ENCODE measurements at regions not wholly inside any gene's neighbourhood (a gene's known extent, or its start where the extent isn't known, plus 50 kb on each side); places are given as distances from the start of the nearest gene placed in this dataset.
A peak's percentile ranks its signal among the peaks of the same experiment; 100 is the strongest.
"Not testable (repeated sequence)": the region's sequence is repeated elsewhere in the genome, so short reads cannot be mapped to it uniquely, and the experiment has no call there.

DNA sequence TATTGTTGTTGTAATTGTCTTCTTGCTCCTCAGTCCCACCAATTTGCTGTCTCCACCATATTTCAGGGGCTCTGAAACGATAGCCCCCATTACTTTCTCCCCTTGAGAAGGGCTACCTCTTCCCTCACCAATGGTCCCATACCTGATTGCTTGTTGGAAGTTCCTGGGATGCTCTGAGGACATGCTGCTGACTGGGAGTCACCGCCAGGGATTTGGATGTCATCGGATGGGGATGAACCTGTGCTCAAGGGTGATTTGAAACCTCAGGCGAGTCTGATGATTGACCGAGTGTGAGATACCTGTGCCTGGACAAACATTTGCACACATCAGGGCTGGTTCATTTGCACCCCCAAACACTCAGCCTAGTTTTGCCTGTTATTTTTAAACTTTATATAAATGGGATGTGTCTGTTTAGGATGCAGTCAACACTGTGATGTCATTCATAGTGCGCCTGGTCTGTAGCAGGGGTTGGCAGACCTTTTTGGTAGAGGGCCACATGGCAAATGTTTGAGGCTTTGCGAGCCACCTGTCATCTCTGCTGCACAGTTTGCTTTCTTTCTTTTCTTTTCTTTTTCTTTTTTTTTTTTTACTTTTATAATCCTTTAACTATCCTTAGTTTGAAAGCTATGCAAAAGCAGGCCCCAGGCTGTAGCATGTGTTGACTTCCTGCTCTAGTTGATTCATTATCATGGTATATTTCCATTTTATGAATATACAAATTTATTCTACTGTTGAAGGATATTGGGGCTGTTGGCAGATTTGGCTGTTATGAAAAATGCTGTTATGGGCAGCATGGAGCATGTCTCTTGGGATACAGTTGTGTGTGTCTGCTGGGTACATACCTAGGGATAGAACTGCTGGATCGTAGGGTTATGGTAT, 118.5 kb upstream of the PHACTR3 start:
- 3% methylated on average over 8 of the region's 8 CpGs for WGBS (ENCODE audit: insufficient coverage, low coverage, missing lambda C conversion rate)
- no peaks in the 10 kb centered on the region for H3K9me1 ChIP-seq (ENCODE audit: control insufficient read depth, insufficient read depth, low read length)
- no peaks in the 10 kb centered on the region for H3K4me1 ChIP-seq (replicated peaks in 1 of 2; ENCODE audit: control insufficient read depth in 2 of 2, insufficient read depth in 2 of 2, low read length in 2 of 2)
- peaks cover 12 to 34% of the 10 kb centered on the region in 2 experiments; a peak in 4 of 5 replicates for H3K27me3 ChIP-seq (ENCODE audit: control insufficient read depth in 2 of 2, insufficient read depth in 2 of 2, low read length in 2 of 2)
- FAIRE-seq (no peak), ATAC-seq (no peak), DNase-seq (ENCODE audit: extremely low read depth in 1 of 4, low spot score in 3 of 4) (no peak)
- CTCF ChIA-PET (ENCODE audit: low intra/inter-chr PET ratio), result no interaction called here
- no TSS peak for BruUV-seq (replicated peaks)
- no peak overlapping the region for H2AFZ ChIP-seq (ENCODE audit: low read depth, low read length)
- POLR2A ChIA-PET, result no interaction called here
- no peaks in the 10 kb centered on the region for H4K20me1 ChIP-seq (replicated peaks; ENCODE audit: control insufficient read depth, insufficient read depth, low read length)
- H3K27ac ChIP-seq (ENCODE audit: extremely low read depth, low read depth, low read length), result no peak overlapping the region
- intact Hi-C loops (cut with micrococcal nuclease), result no loop called here
- in situ Hi-C loops (cut with MboI), result no loop called here
- H3K79me2 ChIP-seq (ENCODE audit: control insufficient read depth, insufficient read depth, low read length), result no peaks in the 10 kb centered on the region
- H3K4me3 ChIP-seq, result no peak overlapping the region
- H3K36me3 ChIP-seq (ENCODE audit: control insufficient read depth, insufficient read depth, low read length), result no peaks in the 10 kb centered on the region
- no peaks in the 10 kb centered on the region for H3K9me3 ChIP-seq (replicated peaks; ENCODE audit: control insufficient read depth, insufficient read depth, low read depth, low read length)
- H3K9ac ChIP-seq (ENCODE audit: insufficient read depth in 1 of 2, low read depth in 2 of 2, low read length in 2 of 2), result no peak overlapping the region
- TF ChIP-seq ZNF174 (CRISPR knock-in tag; IDR thresholded peaks at IDR 0.05) (no peak), LARP7 (IDR thresholded peaks at IDR 0.05) (no peak), CREBBP (IDR thresholded peaks at IDR 0.05; ENCODE audit: low read depth, low read length) (no peak), NFE2L1 (tag; IDR thresholded peaks at IDR 0.05; ENCODE audit: borderline replicate concordance, low read depth) (no peak)
- H3K4me2 ChIP-seq (ENCODE audit: insufficient read depth, low read length), result no peak overlapping the region

DNA sequence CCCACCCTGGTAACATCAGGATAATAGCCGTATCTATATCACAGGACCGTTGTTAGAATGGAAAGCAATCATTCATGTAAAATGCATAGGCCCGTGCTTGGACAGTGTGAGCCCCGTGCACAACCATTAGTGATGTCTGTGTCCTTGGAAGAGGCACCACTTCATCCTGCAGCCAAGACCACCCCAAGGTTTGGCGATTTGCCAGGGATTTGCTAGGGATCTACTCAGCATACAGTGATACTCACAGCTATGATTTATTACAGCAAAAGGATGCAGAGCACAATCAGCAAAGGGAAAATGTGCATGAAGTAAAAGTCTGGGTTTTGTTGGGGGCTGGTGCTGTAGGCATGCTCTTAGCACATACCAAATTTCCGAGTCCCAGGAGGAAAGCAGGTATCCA, 115.9 kb upstream of the PHACTR3 start:
- H3K36me3 ChIP-seq (ENCODE audit: control insufficient read depth, insufficient read depth, low read length); CTCF ChIA-PET (ENCODE audit: low intra/inter-chr PET ratio); DNase-seq (ENCODE audit: extremely low read depth in 1 of 4, low spot score in 3 of 4); ATAC-seq; H3K27ac ChIP-seq (ENCODE audit: extremely low read depth, low read depth, low read length); H3K79me2 ChIP-seq (ENCODE audit: control insufficient read depth, insufficient read depth, low read length); POLR2A ChIA-PET; H3K4me1 ChIP-seq (replicated peaks in 1 of 2; ENCODE audit: control insufficient read depth in 2 of 2, insufficient read depth in 2 of 2, low read length in 2 of 2); in situ Hi-C loops (cut with MboI); H3K9ac ChIP-seq (ENCODE audit: insufficient read depth in 1 of 2, low read depth in 2 of 2, low read length in 2 of 2); FAIRE-seq; H3K4me3 ChIP-seq; H3K4me2 ChIP-seq (ENCODE audit: insufficient read depth, low read length); H4K20me1 ChIP-seq (replicated peaks; ENCODE audit: control insufficient read depth, insufficient read depth, low read length); H3K9me1 ChIP-seq (ENCODE audit: control insufficient read depth, insufficient read depth, low read length); H3K9me3 ChIP-seq (replicated peaks; ENCODE audit: control insufficient read depth, insufficient read depth, low read depth, low read length); intact Hi-C loops (cut with micrococcal nuclease); H2AFZ ChIP-seq (ENCODE audit: low read depth, low read length); BruUV-seq (replicated peaks): not testable (repeated sequence)
- WGBS (ENCODE audit: insufficient coverage, low coverage, missing lambda C conversion rate), result 0% methylated on average over 6 of the region's 6 CpGs
- peak; percentile 44; the same call in 1 of the 2 replicates for TF ChIP-seq NFIC (IDR thresholded peaks at IDR 0.05)
- peaks cover 14 to 37% of the 10 kb centered on the region in 2 experiments; a peak in 4 of 5 replicates for H3K27me3 ChIP-seq (ENCODE audit: control insufficient read depth in 2 of 2, insufficient read depth in 2 of 2, low read length in 2 of 2)

DNA sequence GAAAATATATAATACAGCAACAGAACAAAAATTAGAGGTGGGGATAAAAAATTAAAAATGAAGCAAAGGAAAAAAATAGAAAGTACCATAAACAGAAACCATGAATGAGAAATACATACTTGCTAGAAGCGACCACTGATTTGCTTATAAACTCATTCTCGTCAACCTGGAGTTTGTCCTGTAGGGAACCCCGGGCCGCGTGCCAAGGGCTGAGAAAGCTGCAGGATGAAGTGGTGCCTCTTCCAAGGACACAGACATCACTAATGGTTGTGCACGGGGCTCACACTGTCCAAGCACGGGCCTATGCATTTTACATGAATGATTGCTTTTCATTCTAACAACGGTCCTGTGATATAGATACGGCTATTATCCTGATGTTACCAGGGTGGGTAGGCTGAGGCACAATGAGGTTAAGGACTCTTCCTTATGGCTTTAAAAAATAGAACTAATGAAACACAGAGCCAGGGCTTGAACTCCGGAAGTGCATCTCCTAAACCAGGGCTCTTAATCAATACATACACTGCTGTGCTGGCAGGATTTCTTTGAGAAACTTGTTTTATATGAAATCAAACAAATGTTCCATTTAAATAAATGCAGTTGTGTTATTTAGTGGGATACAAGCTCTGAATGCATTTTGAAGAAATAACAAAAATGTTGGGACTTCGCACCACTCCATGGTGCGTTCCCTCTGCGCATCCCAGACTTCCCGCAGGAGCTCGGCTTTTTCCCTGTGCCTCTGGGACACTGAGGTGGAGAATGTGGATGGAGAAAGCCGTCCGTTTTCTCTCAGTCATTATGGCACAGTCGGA, 113.9 kb upstream of the PHACTR3 start:
- intact Hi-C loops (cut with micrococcal nuclease); BruUV-seq (replicated peaks); POLR2A ChIA-PET; H3K4me1 ChIP-seq (replicated peaks in 1 of 2; ENCODE audit: control insufficient read depth in 2 of 2, insufficient read depth in 2 of 2, low read length in 2 of 2); H3K9me3 ChIP-seq (replicated peaks; ENCODE audit: control insufficient read depth, insufficient read depth, low read depth, low read length); H3K27ac ChIP-seq (ENCODE audit: extremely low read depth, low read depth, low read length); CTCF ChIA-PET (ENCODE audit: low intra/inter-chr PET ratio); H4K20me1 ChIP-seq (replicated peaks; ENCODE audit: control insufficient read depth, insufficient read depth, low read length); FAIRE-seq; H3K9ac ChIP-seq (ENCODE audit: insufficient read depth in 1 of 2, low read depth in 2 of 2, low read length in 2 of 2); H3K36me3 ChIP-seq (ENCODE audit: control insufficient read depth, insufficient read depth, low read length); ATAC-seq; H3K9me1 ChIP-seq (ENCODE audit: control insufficient read depth, insufficient read depth, low read length); in situ Hi-C loops (cut with MboI); H3K79me2 ChIP-seq (ENCODE audit: control insufficient read depth, insufficient read depth, low read length); H3K4me3 ChIP-seq; H2AFZ ChIP-seq (ENCODE audit: low read depth, low read length); DNase-seq (ENCODE audit: extremely low read depth in 1 of 4, low spot score in 3 of 4); H3K4me2 ChIP-seq (ENCODE audit: insufficient read depth, low read length): not testable (repeated sequence)
- peaks cover 12 to 44% of the 10 kb centered on the region in 2 experiments; a peak in 4 of 5 replicates for H3K27me3 ChIP-seq (ENCODE audit: control insufficient read depth in 2 of 2, insufficient read depth in 2 of 2, low read length in 2 of 2)
- under 1% methylated on average over 18 of the region's 18 CpGs for WGBS (ENCODE audit: insufficient coverage, low coverage, missing lambda C conversion rate)

All from K562 (cell line).